Activated CD8-positive, alpha-beta T cell treated with anti-CD3 and anti-CD28 coated beads for 36 hours (primary cell): ENCODE measurements at regions not wholly inside any gene's neighbourhood (a gene's known extent, or its start where the extent isn't known, plus 50 kb on each side); places are given as distances from the start of the nearest gene placed in this dataset.

Source experiments
- ATAC-seq: fragments of 200-7000 bp; cut with Tn5 transposase; one replicate; pipeline ENCODE4 v1.10.0; 2021; ENCODE audit warnings: mild to moderate bottlenecking, moderate library complexity
- CTCF ChIA-PET: fragments of 350-600 bp; sonication (Branson Sonifier 250); formaldehyde crosslinking; loops from one replicate; lab custom pipeline; 2021; ENCODE audit warnings: antibody characterized with exemption; lab: Charles Lee
- POLR2A ChIA-PET: fragments of 350-600 bp; sonication (Branson Sonifier 250); formaldehyde crosslinking; loops from one replicate; lab custom pipeline; 2021; ENCODE audit warnings: antibody characterized with exemption; lab: Charles Lee
- DNase-seq: peaks from one replicate; pipeline ENCODE4 v3.0.0-alpha.2; 2020
- H3K27ac Mint-ChIP-seq: one replicate; pipeline ENCODE4 v1.8.0; 2021; ENCODE audit warnings: mild to moderate bottlenecking, mixed read lengths
- H3K27me3 Mint-ChIP-seq: one replicate; pipeline ENCODE4 v1.8.0; 2021; ENCODE audit warnings: mixed read lengths
- H3K36me3 Mint-ChIP-seq: one replicate; pipeline ENCODE4 v1.8.0; 2021; ENCODE audit warnings: low read depth, mixed read lengths
- H3K4me1 Mint-ChIP-seq: one replicate; pipeline ENCODE4 v1.8.0; 2021; ENCODE audit warnings: low read depth, mixed read lengths
- H3K4me3 Mint-ChIP-seq: one replicate; pipeline ENCODE4 v1.8.0; 2021; ENCODE audit warnings: mild to moderate bottlenecking, moderate library complexity, mixed read lengths
- H3K9me3 Mint-ChIP-seq: one replicate; pipeline ENCODE4 v1.8.0; 2021; ENCODE audit warnings: mixed read lengths
- intact Hi-C: fragments of 100-400 bp; cut with micrococcal nuclease; formaldehyde crosslinking; loops from one replicate; pipeline ENCODE4 v1.10.0; 2022
- TF ChIP-seq, protein P1 (sequence below): fragments of 200-600 bp; IDR thresholded peaks from one replicate; pipeline ENCODE4 v1.8.0; 2022; ENCODE audit warnings: antibody characterized with exemption, mild to moderate bottlenecking

DNA sequence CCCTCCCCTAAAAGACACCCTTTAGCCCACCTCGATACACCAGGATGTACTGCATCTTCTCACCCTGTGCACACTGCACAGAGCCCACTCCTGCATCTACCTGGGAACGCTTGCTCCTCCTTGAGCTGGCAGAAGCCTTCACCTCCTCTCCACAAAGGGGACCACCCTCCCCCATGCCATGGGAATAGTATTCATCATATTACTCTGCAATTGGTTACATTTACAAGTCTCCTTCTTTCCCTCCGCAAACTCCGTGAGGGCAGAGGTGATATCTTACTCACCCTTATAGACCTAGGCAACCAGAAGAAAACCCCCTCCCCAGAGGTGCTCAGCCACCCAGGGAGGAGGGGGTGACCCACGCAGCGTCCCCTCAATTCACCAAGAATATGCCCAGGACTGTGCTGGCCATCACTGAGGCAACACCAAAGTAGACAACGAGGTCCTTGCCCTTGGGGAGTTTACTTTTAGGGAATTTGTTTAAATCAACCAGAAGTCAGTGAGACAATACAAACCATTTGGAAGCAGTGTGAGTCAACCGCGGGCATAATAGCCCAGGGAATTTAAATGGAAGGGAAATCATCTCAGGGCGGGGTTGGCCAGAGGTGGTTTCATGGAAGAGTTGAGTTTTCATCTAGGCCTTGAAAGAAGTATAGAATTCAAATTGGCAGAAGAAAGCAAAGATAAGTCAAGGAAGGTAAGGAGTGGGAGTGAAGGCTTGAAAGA lies 214.5 kb downstream of the BARX2 start:
- intact Hi-C loops, result no loop called here
- no peak overlapping the region for H3K27ac Mint-ChIP-seq
- TF ChIP-seq, protein P1, sequence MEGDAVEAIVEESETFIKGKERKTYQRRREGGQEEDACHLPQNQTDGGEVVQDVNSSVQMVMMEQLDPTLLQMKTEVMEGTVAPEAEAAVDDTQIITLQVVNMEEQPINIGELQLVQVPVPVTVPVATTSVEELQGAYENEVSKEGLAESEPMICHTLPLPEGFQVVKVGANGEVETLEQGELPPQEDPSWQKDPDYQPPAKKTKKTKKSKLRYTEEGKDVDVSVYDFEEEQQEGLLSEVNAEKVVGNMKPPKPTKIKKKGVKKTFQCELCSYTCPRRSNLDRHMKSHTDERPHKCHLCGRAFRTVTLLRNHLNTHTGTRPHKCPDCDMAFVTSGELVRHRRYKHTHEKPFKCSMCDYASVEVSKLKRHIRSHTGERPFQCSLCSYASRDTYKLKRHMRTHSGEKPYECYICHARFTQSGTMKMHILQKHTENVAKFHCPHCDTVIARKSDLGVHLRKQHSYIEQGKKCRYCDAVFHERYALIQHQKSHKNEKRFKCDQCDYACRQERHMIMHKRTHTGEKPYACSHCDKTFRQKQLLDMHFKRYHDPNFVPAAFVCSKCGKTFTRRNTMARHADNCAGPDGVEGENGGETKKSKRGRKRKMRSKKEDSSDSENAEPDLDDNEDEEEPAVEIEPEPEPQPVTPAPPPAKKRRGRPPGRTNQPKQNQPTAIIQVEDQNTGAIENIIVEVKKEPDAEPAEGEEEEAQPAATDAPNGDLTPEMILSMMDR, result no peak
- H3K9me3 Mint-ChIP-seq, result no peaks in the 10 kb centered on the region
- no peak overlapping the region for H3K4me3 Mint-ChIP-seq
- H3K27me3 Mint-ChIP-seq, result peaks cover 1% of the 10 kb centered on the region
- no peak for ATAC-seq
- POLR2A ChIA-PET, result no interaction called here
- H3K36me3 Mint-ChIP-seq, result no peaks in the 10 kb centered on the region
- DNase-seq, result no peak
- H3K4me1 Mint-ChIP-seq, result no peaks in the 10 kb centered on the region
- CTCF ChIA-PET, result interaction anchor here (1.2 kb wide), 1 partner anchor 105 kb away, joined by 3 read pairs; no protein-coding TSS in a partner anchor

DNA sequence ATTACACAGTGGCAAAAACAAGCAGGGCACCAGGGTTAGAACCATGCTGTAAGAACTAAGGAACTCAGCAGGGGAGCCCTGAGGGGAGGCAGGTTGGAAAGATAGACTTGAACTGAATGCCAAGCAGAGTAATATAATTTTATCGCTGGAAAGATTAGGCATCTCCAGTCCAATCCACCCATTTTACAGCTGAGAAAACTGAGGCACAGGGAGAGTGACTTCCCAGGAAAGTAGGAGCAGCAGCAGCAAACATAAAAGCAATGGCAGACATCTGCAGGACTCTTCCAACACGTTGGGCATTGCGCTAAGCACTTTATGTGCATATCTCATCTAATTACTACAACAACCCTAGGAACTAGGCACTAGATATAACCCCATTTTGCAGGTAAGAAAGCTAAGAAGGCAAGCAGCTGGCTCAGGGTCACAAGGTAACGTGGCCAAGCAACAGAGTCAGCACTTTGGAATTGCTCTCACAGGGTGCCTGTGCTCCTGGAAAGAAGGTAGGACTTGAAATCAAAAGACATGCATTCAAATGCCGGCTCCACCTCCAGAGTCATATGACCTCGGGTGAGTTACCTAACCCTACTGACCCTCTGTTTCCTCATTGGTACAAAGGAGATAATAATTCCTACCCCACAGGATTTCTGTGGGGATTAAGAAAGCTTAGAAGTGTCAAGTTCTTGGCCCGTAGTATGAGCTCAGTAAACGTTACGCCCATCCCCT lies 215.3 kb downstream of the BARX2 start:
- H3K27me3 Mint-ChIP-seq, result peaks cover 1% of the 10 kb centered on the region
- no peaks in the 10 kb centered on the region for H3K36me3 Mint-ChIP-seq
- no peak overlapping the region for H3K4me3 Mint-ChIP-seq
- H3K4me1 Mint-ChIP-seq, result no peaks in the 10 kb centered on the region
- intact Hi-C loops, result no loop called here
- H3K27ac Mint-ChIP-seq, result no peak overlapping the region
- ChIA-PET CTCF (no interaction called here), POLR2A (no interaction called here)
- TF ChIP-seq, protein P1, result no peak
- no peaks in the 10 kb centered on the region for H3K9me3 Mint-ChIP-seq
- ATAC-seq (no peak), DNase-seq (no peak)

DNA sequence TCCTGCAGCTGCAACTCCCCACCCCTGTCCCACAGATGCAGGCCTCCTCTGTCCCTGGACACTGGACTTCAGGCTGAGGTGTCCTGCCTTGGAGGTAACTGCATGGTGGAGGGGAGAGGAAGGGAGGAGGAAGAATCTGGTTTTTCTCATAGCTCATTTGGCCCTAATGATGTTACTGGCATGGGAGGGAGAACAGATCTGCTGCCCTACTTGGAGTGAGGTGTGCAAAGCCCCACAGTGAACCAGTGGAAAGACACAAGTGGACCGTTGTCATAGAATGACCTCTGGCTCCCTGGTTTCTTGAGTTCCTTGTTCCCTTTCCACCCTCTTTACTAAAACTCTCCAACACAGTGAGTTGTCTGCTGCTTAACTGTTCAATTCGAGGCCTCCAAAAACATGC lies 215.9 kb downstream of the BARX2 start:
- Mint-ChIP-seq H3K27me3 (peaks cover 3% of the 10 kb centered on the region), H3K4me3 (no peak overlapping the region), H3K36me3 (no peaks in the 10 kb centered on the region), H3K27ac (no peak overlapping the region), H3K9me3 (no peaks in the 10 kb centered on the region), H3K4me1 (no peaks in the 10 kb centered on the region)
- intact Hi-C loops, result no loop called here
- POLR2A ChIA-PET, result no interaction called here
- no peak for DNase-seq
- TF ChIP-seq, protein P1, result no peak
- ATAC-seq, result no peak
- CTCF ChIA-PET, result no interaction called here

DNA sequence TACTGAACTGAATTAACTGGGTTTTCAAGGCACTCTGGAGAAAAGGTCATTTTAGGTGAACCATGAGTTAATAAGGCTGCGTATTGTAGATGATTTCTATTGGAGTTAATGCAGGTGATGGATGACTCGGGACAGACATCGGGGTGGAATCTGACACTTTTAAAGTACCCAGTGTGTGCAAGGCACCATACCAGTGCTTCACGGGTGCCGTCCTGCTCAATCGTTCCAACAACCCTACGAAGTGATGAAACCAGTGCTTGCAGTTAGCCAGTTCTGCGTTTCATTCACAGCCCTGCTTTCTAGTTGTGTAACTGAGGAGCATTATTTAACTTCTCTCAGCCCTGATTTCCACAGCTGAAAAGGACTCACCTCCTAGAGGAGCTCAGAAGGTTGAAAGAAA lies 216.5 kb downstream of the BARX2 start:
- H3K27ac Mint-ChIP-seq, result no peak overlapping the region
- intact Hi-C loops, result no loop called here

DNA sequence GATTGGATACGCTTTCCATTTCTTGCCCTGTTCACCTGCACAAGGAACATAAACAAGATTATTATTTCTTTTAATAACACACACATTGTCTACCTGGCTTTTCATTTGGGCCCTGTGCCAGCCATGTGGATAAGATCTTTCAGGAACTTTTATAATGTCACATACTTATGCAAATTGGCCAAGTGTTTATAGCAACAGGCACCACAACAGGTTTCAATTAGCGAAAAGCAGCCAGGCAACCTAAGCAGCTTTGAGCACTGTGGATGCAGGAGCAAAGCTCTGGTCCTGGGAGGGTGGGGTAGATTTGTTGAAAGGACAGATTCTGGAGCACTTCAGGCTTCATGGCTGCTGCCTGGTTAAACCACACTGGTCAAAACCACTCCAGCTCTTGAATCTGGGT lies 217.4 kb downstream of the BARX2 start:
- no peaks in the 10 kb centered on the region for H3K9me3 Mint-ChIP-seq
- no peak overlapping the region for H3K27ac Mint-ChIP-seq
- H3K4me3 Mint-ChIP-seq, result no peak overlapping the region
- no peaks in the 10 kb centered on the region for H3K36me3 Mint-ChIP-seq
- TF ChIP-seq, protein P1, result no peak
- no peaks in the 10 kb centered on the region for H3K4me1 Mint-ChIP-seq
- intact Hi-C loops, result no loop called here
- ChIA-PET POLR2A (no interaction called here), CTCF (no interaction called here)
- no peak for DNase-seq
- ATAC-seq, result no peak
- peaks cover 3% of the 10 kb centered on the region for H3K27me3 Mint-ChIP-seq

More for the DNA sequence above, 216.5 kb downstream of the BARX2 start:
- DNase-seq (no peak), ATAC-seq (no peak)
- H3K9me3 Mint-ChIP-seq, result no peaks in the 10 kb centered on the region
- H3K36me3 Mint-ChIP-seq, result no peaks in the 10 kb centered on the region
- H3K4me1 Mint-ChIP-seq, result no peaks in the 10 kb centered on the region
- POLR2A ChIA-PET, result no interaction called here
- H3K4me3 Mint-ChIP-seq, result no peak overlapping the region
- TF ChIP-seq, protein P1, result no peak
- CTCF ChIA-PET, result no interaction called here
- H3K27me3 Mint-ChIP-seq, result peaks cover 3% of the 10 kb centered on the region
